Heart left ventricle (tissue), 16 donors: ENCODE measurements at regions not wholly inside any gene's neighbourhood (a gene's known extent, or its start where the extent isn't known, plus 50 kb on each side); places are given as distances from the start of the nearest gene placed in this dataset.

Experiments used
- ATAC-seq, 4 donors: fragments of 200-7000 bp; cut with Tn5 transposase; one replicate each; pipeline ENCODE4 v1.9.1; 2020 to 2022; ENCODE audit warnings: moderate library complexity in 4 of 4, mild to moderate bottlenecking in 3 of 4, moderate number of reproducible peaks in 1 of 4
- DNase-seq, 5 donors: peaks; one replicate each; pipeline ENCODE4 v3.0.0-alpha.2; 2020
- H3K27ac ChIP-seq, 12 donors: fragments of 200-600 bp; sonication (generic) in 4 of 12; one replicate each; pipeline versions ENCODE4 v1.5.0 to v1.8.0; 2016 to 2022; ENCODE audit warnings: mild to moderate bottlenecking in 2 of 12
- H3K27me3 ChIP-seq, 9 donors: fragments of 200-600 bp; sonication (generic) in 2 of 9; one replicate each; pipeline versions ENCODE4 v1.5.1 to v1.8.0; 2016 to 2022; ENCODE audit warnings: mild to moderate bottlenecking in 3 of 9
- H3K36me3 ChIP-seq, 9 donors: fragments of 200-600 bp; sonication (generic) in 2 of 9; one replicate each; pipeline versions ENCODE4 v1.5.0 to v1.8.0; 2018 to 2022; ENCODE audit warnings: mild to moderate bottlenecking in 2 of 9
- H3K4me1 ChIP-seq, 12 donors: fragments of 200-600 bp; sonication (generic) in 4 of 12; one replicate each; pipeline versions ENCODE4 v1.5.0 to v1.8.0; 2016 to 2022; ENCODE audit warnings: mild to moderate bottlenecking in 3 of 12
- H3K4me3 ChIP-seq, 12 donors: fragments of 200-600 bp; sonication (generic) in 4 of 12; one replicate each; pipeline versions ENCODE4 v1.5.0 to v1.8.0; 2017 to 2022; ENCODE audit warnings: mild to moderate bottlenecking in 9 of 12, moderate library complexity in 4 of 12
- H3K9me3 ChIP-seq, 12 donors: fragments of 200-600 bp; sonication (generic) in 4 of 12; one replicate each; pipeline versions ENCODE4 v1.5.0 to v1.8.0; 2016 to 2022; ENCODE audit warnings: mild to moderate bottlenecking in 1 of 12
- CTCF ChIP-seq, 12 donors: fragments of 200-600 bp; sonication (generic) in 4 of 12; IDR thresholded peaks; one replicate each; pipeline versions ENCODE4 v1.5.0 to v1.8.0; 2018 to 2022; ENCODE audit warnings: antibody characterized with exemption in 12 of 12, mild to moderate bottlenecking in 5 of 12
- POLR2A ChIP-seq, 2 donors: fragments of 450-650 bp; IDR thresholded peaks; one replicate each; pipeline ENCODE4 v1.6.1; 2017; ENCODE audit warnings: antibody characterized with exemption in 2 of 2, mild to moderate bottlenecking in 2 of 2, moderate library complexity in 2 of 2
- WGBS, 4 donors: extraction: QIAGEN DNeasy Blood & Tissue Kit in 2 of 4; methylation state at CpG; one replicate each; pipeline versions ENCODE4 v1.1.5 to v1.1.7; 2013 to 2018; 5-methylcytosine and 5-hydroxymethylcytosine counted together
- intact Hi-C, 10 donors: fragments of 100-400 bp; cut with DNase I; formaldehyde crosslinking; loops; one replicate each; pipeline versions ENCODE4 v1.11.1 to v1.14.2; 2022
- donor health status: ischemic (EF 13 %, LVEDD 7.1; RV severe dilation, severe dysfunction).
- donor health status: healthy with polysubstance abuse.
- donor health status: DM: no; HTN: yes; CAD: no.
- donor health status: DM: no; HTN: no; CAD: no.
- donor health status: ischemic (EF 25% LVEDD 6.9; RV normal size, moderate dysfunction).
- donor health status: ischemic (EF 25% LVEDD 5.7; RV mildly dilated, moderate dysfunction).
- donor health status: healthy.
- donor health status: DM: yes; HTN: yes; CAD: no.
- donor health status: ischemic (EF 35%, LVEDD 5.7; RV mildly dilated, moderate dysfunction).
- donor health status: nonischemic (EF 11% LVEDD 7.7; RV severe dilation, severe dysfunction).
- donor health status: DM: yes; HTN: yes; CAD: no.
- donor health status: PGD.
- donor health status: ischemic (EF 29% LVEDD 5.4; RV normal size, mild dysfunction).
- donor health status: nonischemic (EF 23%, LVEDD 6.1; RV moderate dilation, normal function).

- peaks cover 0 to 3% (median 0%) of the 10 kb centered on the region in 12 donors for H3K9me3 ChIP-seq
- no peak overlapping the region for H3K4me3 ChIP-seq
- intact Hi-C loops = no loop called here
- no peaks in the 10 kb centered on the region for H3K36me3 ChIP-seq
- no peak for DNase-seq
- H3K4me1 ChIP-seq = no peaks in the 10 kb centered on the region
- WGBS, 4 donors = 80 to 88% (median 83%) methylated on average over 2 of the region's 2 CpGs
- no peaks in the 10 kb centered on the region for H3K27me3 ChIP-seq
- no peak overlapping the region for H3K27ac ChIP-seq
- TF ChIP-seq CTCF (IDR thresholded peaks at IDR 0.05) (no peak), POLR2A (IDR thresholded peaks at IDR 0.05) (no peak)
- ATAC-seq = no peak
These were observed 1178.6 kb upstream of the CDH9 start for GRCh38 chr5:28216939-28217360.

- H3K4me3 ChIP-seq = no peak overlapping the region
- TF ChIP-seq POLR2A (IDR thresholded peaks at IDR 0.05) (no peak), CTCF (IDR thresholded peaks at IDR 0.05) (no peak)
- DNase-seq = no peak
- no peaks in the 10 kb centered on the region for H3K36me3 ChIP-seq
- peaks cover 0 to 3% (median 0%) of the 10 kb centered on the region in 12 donors for H3K9me3 ChIP-seq
- intact Hi-C loops = no loop called here
- ATAC-seq = no peak
- no peaks in the 10 kb centered on the region for H3K27me3 ChIP-seq
- no peaks in the 10 kb centered on the region for H3K4me1 ChIP-seq
- no peak overlapping the region for H3K27ac ChIP-seq
These were observed 1176.7 kb upstream of the CDH9 start for GRCh38 chr5:28215091-28215490.

GRCh38 chr5:28214292-28214691, 1175.9 kb upstream of the CDH9 start:
- no peak for ATAC-seq
- no peak for TF ChIP-seq CTCF (IDR thresholded peaks at IDR 0.05)
- TF ChIP-seq POLR2A (IDR thresholded peaks at IDR 0.05) = no peak
- no peaks in the 10 kb centered on the region for H3K4me1 ChIP-seq
- H3K4me3 ChIP-seq = no peak overlapping the region
- no peaks in the 10 kb centered on the region for H3K27me3 ChIP-seq
- intact Hi-C loops = no loop called here
- peaks cover 0 to 3% (median 0%) of the 10 kb centered on the region in 12 donors for H3K9me3 ChIP-seq
- WGBS, 4 donors = 63 to 77% (median 69%) methylated on average over 3 of the region's 3 CpGs
- no peak overlapping the region for H3K27ac ChIP-seq
- H3K36me3 ChIP-seq = no peaks in the 10 kb centered on the region
- no peak for DNase-seq

- H3K27ac ChIP-seq = no peak overlapping the region
- WGBS, 4 donors = 80 to 92% (median 89%) methylated on average over 1 of the region's 1 CpG
- TF ChIP-seq CTCF (IDR thresholded peaks at IDR 0.05) (no peak), POLR2A (IDR thresholded peaks at IDR 0.05) (no peak)
- H3K9me3 ChIP-seq = peaks cover 0 to 3% (median 0%) of the 10 kb centered on the region in 12 donors
- ATAC-seq (no peak), DNase-seq (no peak)
- H3K4me3 ChIP-seq = no peak overlapping the region
- intact Hi-C loops = no loop called here
- no peaks in the 10 kb centered on the region for H3K36me3 ChIP-seq
- H3K27me3 ChIP-seq = no peaks in the 10 kb centered on the region
- no peaks in the 10 kb centered on the region for H3K4me1 ChIP-seq
These were observed 1170.0 kb upstream of the CDH9 start for GRCh38 chr5:28208356-28208755.
